ENCODE measurements at regions not wholly inside any gene's neighbourhood (a gene's known extent, or its start where the extent isn't known, plus 50 kb on each side); places are given as distances from the start of the nearest gene placed in this dataset.
"Not testable (repeated sequence)": the region's sequence is repeated elsewhere in the genome, so short reads cannot be mapped to it uniquely, and the experiment has no call there.

- Mint-ChIP-seq H3K9me3 (no peaks in the 10 kb centered on the region), H3K36me3 (ENCODE audit: low read depth) (no peaks in the 10 kb centered on the region), H3K4me3 (no peak overlapping the region), H3K4me1 (no peaks in the 10 kb centered on the region), H3K27ac (no peak overlapping the region), H3K27me3 (no peaks in the 10 kb centered on the region)
- ATAC-seq (replicated peaks): no peak
Measured at GRCh38 chr13:68806125-68806524, 1301.5 kb upstream of the ATXN8OS start.

GRCh38 chr13:68784275-68784674 is 1323.4 kb upstream of the ATXN8OS start:
- Mint-ChIP-seq H3K4me1 (no peaks in the 10 kb centered on the region), H3K27me3 (no peaks in the 10 kb centered on the region), H3K36me3 (ENCODE audit: low read depth) (no peaks in the 10 kb centered on the region), H3K4me3 (no peak overlapping the region), H3K27ac (no peak overlapping the region), H3K9me3 (peaks cover 23% of the 10 kb centered on the region)
- no peak for ATAC-seq (replicated peaks)

GRCh38 chr13:68759617-68760016 is 1348.0 kb upstream of the ATXN8OS start:
- Mint-ChIP-seq H3K4me3 (no peak overlapping the region), H3K4me1 (no peaks in the 10 kb centered on the region), H3K27ac (no peak overlapping the region), H3K27me3 (no peaks in the 10 kb centered on the region), H3K9me3 (peaks cover 6% of the 10 kb centered on the region), H3K36me3 (ENCODE audit: low read depth) (no peaks in the 10 kb centered on the region)
- no peak for ATAC-seq (replicated peaks)

- Mint-ChIP-seq H3K36me3 (ENCODE audit: low read depth) (no peaks in the 10 kb centered on the region), H3K27ac (no peak overlapping the region), H3K27me3 (no peaks in the 10 kb centered on the region), H3K4me3 (no peak overlapping the region), H3K9me3 (peaks cover 4% of the 10 kb centered on the region), H3K4me1 (no peaks in the 10 kb centered on the region)
- no peak for ATAC-seq (replicated peaks)
Measured at GRCh38 chr13:68749796-68750195, 1357.8 kb upstream of the ATXN8OS start.

GRCh38 chr13:68748038-68748437 is 1359.6 kb upstream of the ATXN8OS start:
- peaks cover 4% of the 10 kb centered on the region for H3K9me3 Mint-ChIP-seq
- no peak overlapping the region for H3K4me3 Mint-ChIP-seq
- H3K4me1 Mint-ChIP-seq: no peaks in the 10 kb centered on the region
- no peak overlapping the region for H3K27ac Mint-ChIP-seq
- no peak for ATAC-seq (replicated peaks)
- no peaks in the 10 kb centered on the region for H3K36me3 Mint-ChIP-seq (ENCODE audit: low read depth)
- no peaks in the 10 kb centered on the region for H3K27me3 Mint-ChIP-seq

- Mint-ChIP-seq H3K9me3 (peaks cover 4% of the 10 kb centered on the region), H3K4me1 (no peaks in the 10 kb centered on the region), H3K27ac (no peak overlapping the region), H3K27me3 (no peaks in the 10 kb centered on the region), H3K4me3 (no peak overlapping the region), H3K36me3 (ENCODE audit: low read depth) (no peaks in the 10 kb centered on the region)
- no peak for ATAC-seq (replicated peaks)
Measured at GRCh38 chr13:68745502-68745901, 1362.1 kb upstream of the ATXN8OS start.

GRCh38 chr13:68736961-68737360 is 1370.7 kb upstream of the ATXN8OS start:
- Mint-ChIP-seq H3K27ac (no peak overlapping the region), H3K36me3 (ENCODE audit: low read depth) (no peaks in the 10 kb centered on the region), H3K4me1 (no peaks in the 10 kb centered on the region), H3K9me3 (peaks cover 9% of the 10 kb centered on the region), H3K27me3 (no peaks in the 10 kb centered on the region), H3K4me3 (no peak overlapping the region)
- ATAC-seq (replicated peaks): no peak

- H3K36me3 Mint-ChIP-seq (ENCODE audit: low read depth): no peaks in the 10 kb centered on the region
- no peak overlapping the region for H3K4me3 Mint-ChIP-seq
- H3K9me3 Mint-ChIP-seq: peaks cover 8% of the 10 kb centered on the region
- H3K27me3 Mint-ChIP-seq: no peaks in the 10 kb centered on the region
- H3K27ac Mint-ChIP-seq: no peak overlapping the region
- no peaks in the 10 kb centered on the region for H3K4me1 Mint-ChIP-seq
- ATAC-seq (replicated peaks): no peak
Measured at GRCh38 chr13:68727798-68728197, 1379.8 kb upstream of the ATXN8OS start.

- Mint-ChIP-seq H3K4me3 (no peak overlapping the region), H3K4me1 (no peaks in the 10 kb centered on the region), H3K27ac (no peak overlapping the region), H3K27me3 (no peaks in the 10 kb centered on the region), H3K9me3 (peaks cover 8% of the 10 kb centered on the region), H3K36me3 (ENCODE audit: low read depth) (no peaks in the 10 kb centered on the region)
- no peak for ATAC-seq (replicated peaks)
Measured at GRCh38 chr13:68727165-68727564, 1380.5 kb upstream of the ATXN8OS start.

GRCh38 chr13:68719815-68720214 is 1387.8 kb upstream of the ATXN8OS start:
- Mint-ChIP-seq H3K4me1 (no peaks in the 10 kb centered on the region), H3K4me3 (no peak overlapping the region)

GRCh38 chr13:68715651-68716050 is 1392.0 kb upstream of the ATXN8OS start:
- H3K36me3 Mint-ChIP-seq (ENCODE audit: low read depth): no peaks in the 10 kb centered on the region
- H3K9me3 Mint-ChIP-seq: peaks cover 18% of the 10 kb centered on the region
- H3K4me1 Mint-ChIP-seq: no peaks in the 10 kb centered on the region
- H3K27me3 Mint-ChIP-seq: no peaks in the 10 kb centered on the region
- H3K4me3 Mint-ChIP-seq: no peak overlapping the region
- no peak overlapping the region for H3K27ac Mint-ChIP-seq
- ATAC-seq (replicated peaks): no peak

More at GRCh38 chr13:68719815-68720214, 1387.8 kb upstream of the ATXN8OS start:
- Mint-ChIP-seq H3K9me3 (peaks cover 7% of the 10 kb centered on the region), H3K27me3 (no peaks in the 10 kb centered on the region), H3K36me3 (ENCODE audit: low read depth) (no peaks in the 10 kb centered on the region), H3K27ac (no peak overlapping the region)
- ATAC-seq (replicated peaks): no peak

- Mint-ChIP-seq H3K27me3 (no peaks in the 10 kb centered on the region), H3K4me3 (no peak overlapping the region), H3K4me1 (no peaks in the 10 kb centered on the region), H3K36me3 (ENCODE audit: low read depth) (no peaks in the 10 kb centered on the region), H3K27ac (no peak overlapping the region), H3K9me3 (peaks cover 14% of the 10 kb centered on the region)
- no peak for ATAC-seq (replicated peaks)
Measured at GRCh38 chr13:68714292-68714691, 1393.3 kb upstream of the ATXN8OS start.

GRCh38 chr13:68713394-68713793 is 1394.2 kb upstream of the ATXN8OS start:
- H3K4me3 Mint-ChIP-seq: no peak overlapping the region
- no peaks in the 10 kb centered on the region for H3K36me3 Mint-ChIP-seq (ENCODE audit: low read depth)
- ATAC-seq (replicated peaks): no peak
- H3K27ac Mint-ChIP-seq: no peak overlapping the region
- no peaks in the 10 kb centered on the region for H3K27me3 Mint-ChIP-seq
- no peaks in the 10 kb centered on the region for H3K4me1 Mint-ChIP-seq
- H3K9me3 Mint-ChIP-seq: peaks cover 18% of the 10 kb centered on the region

- H3K27me3 Mint-ChIP-seq: no peaks in the 10 kb centered on the region
- H3K4me3 Mint-ChIP-seq: no peak overlapping the region
- no peak for ATAC-seq (replicated peaks)
- H3K36me3 Mint-ChIP-seq (ENCODE audit: low read depth): no peaks in the 10 kb centered on the region
- peaks cover 27% of the 10 kb centered on the region for H3K9me3 Mint-ChIP-seq
- no peak overlapping the region for H3K27ac Mint-ChIP-seq
- H3K4me1 Mint-ChIP-seq: no peaks in the 10 kb centered on the region
Measured at GRCh38 chr13:68708336-68708908, 1399.2 kb upstream of the ATXN8OS start.

GRCh38 chr13:68706044-68706443 is 1401.6 kb upstream of the ATXN8OS start:
- not testable (repeated sequence) for H3K4me1 Mint-ChIP-seq; H3K36me3 Mint-ChIP-seq (ENCODE audit: low read depth); H3K27me3 Mint-ChIP-seq; ATAC-seq (replicated peaks); H3K4me3 Mint-ChIP-seq; H3K27ac Mint-ChIP-seq
- H3K9me3 Mint-ChIP-seq: peaks cover 18% of the 10 kb centered on the region

- Mint-ChIP-seq H3K27ac (no peak overlapping the region), H3K27me3 (no peaks in the 10 kb centered on the region), H3K4me1 (no peaks in the 10 kb centered on the region), H3K36me3 (ENCODE audit: low read depth) (no peaks in the 10 kb centered on the region), H3K4me3 (no peak overlapping the region), H3K9me3 (peaks cover 15% of the 10 kb centered on the region)
- no peak for ATAC-seq (replicated peaks)
Measured at GRCh38 chr13:68697551-68697950, 1410.1 kb upstream of the ATXN8OS start.

Measured in activated T-helper 17 cell treated with anti-CD3 and anti-CD28 coated beads, Interleukin-2, amount 50 U/mL, for 72 hours (primary cell).